SK-N-SH (cell line): ENCODE measurements at regions not wholly inside any gene's neighbourhood (a gene's known extent, or its start where the extent isn't known, plus 50 kb on each side); places are given as distances from the start of the nearest gene placed in this dataset.

Source experiments
- CTCF ChIA-PET: fragments of 300-600, 350-600 bp; formaldehyde crosslinking; extraction: SDS; loops from one replicate; lab custom pipeline; 2021; lab: Yijun Ruan, JAX
- POLR2A ChIA-PET: fragments of 350-600 bp; sonication (Branson Sonifier 250); formaldehyde crosslinking; extraction: SDS; loops from one replicate; lab custom pipeline; 2020; ENCODE audit warnings: antibody characterized with exemption, inconsistent platforms; lab: Yijun Ruan, JAX
- DNase-seq: peaks from one replicate; pipeline ENCODE4 v3.0.0; 2012
- H2AFZ ChIP-seq: fragments of 200-600 bp; sonication (generic); 2 replicates; pipeline ENCODE4 v1.8.1; 2016; ENCODE audit warnings: antibody characterized with exemption, mild to moderate bottlenecking, low read depth
- H3F3A ChIP-seq: fragments of 200-600 bp; sonication (generic); replicated peaks from 2 replicates; pipeline ENCODE3; 2016; ENCODE audit warnings: antibody characterized with exemption, mild to moderate bottlenecking; ENCODE audit not compliant: insufficient read depth
- H3K27ac ChIP-seq, 2 experiments: fragments of 200-500 bp in 1 of 2; fragments of 200-600 bp in 1 of 2; sonication (Bioruptor generic) in 1 of 2; sonication (generic), shearing (Covaris generic) in 1 of 2; 2 replicates each; pipeline versions ENCODE4 v1.5.1 to v1.6.1; 2014 to 2016; ENCODE audit warnings: low read depth in 2 of 2, inconsistent platforms in 1 of 2, low read length in 1 of 2, mild to moderate bottlenecking in 1 of 2, mixed read lengths in 1 of 2
- H3K27me3 ChIP-seq: fragments of 200-600 bp; sonication (generic), shearing (Covaris generic); 2 replicates; pipeline ENCODE4 v1.6.1; 2016; ENCODE audit warnings: mixed run types; ENCODE audit not compliant: insufficient read depth
- H3K36me3 ChIP-seq, 2 experiments: fragments of 200-500 bp in 1 of 2; fragments of 200-600 bp in 1 of 2; sonication (Bioruptor generic) in 1 of 2; sonication (generic) in 1 of 2; replicated peaks in 1 of 2; 2 replicates each; pipeline versions ENCODE3 to v1.5.1; 2014 to 2016; ENCODE audit warnings: low read length in 1 of 2, mild to moderate bottlenecking in 1 of 2; ENCODE audit not compliant: insufficient read depth in 2 of 2, control insufficient read depth in 1 of 2
- H3K4me1 ChIP-seq, 2 experiments: fragments of 200-500 bp in 1 of 2; fragments of 200-600 bp in 1 of 2; sonication (Bioruptor generic) in 1 of 2; sonication (generic), shearing (Covaris generic) in 1 of 2; 2 replicates each; pipeline versions ENCODE4 v1.5.1 to v1.6.1; 2014 to 2016; ENCODE audit warnings: low read depth in 1 of 2, low read length in 1 of 2, mixed run types in 1 of 2; ENCODE audit not compliant: insufficient read depth in 2 of 2, control insufficient read depth in 1 of 2
- H3K4me2 ChIP-seq: fragments of 200-600 bp; sonication (generic), shearing (Covaris generic); 2 replicates; pipeline ENCODE4 v1.6.1; 2017; ENCODE audit warnings: mixed run types
- H3K4me3 ChIP-seq, 2 experiments: fragments of 200-500 bp in 1 of 2; fragments of 200-600 bp in 1 of 2; sonication (Bioruptor generic) in 1 of 2; sonication (generic), shearing (Covaris generic) in 1 of 2; 2 replicates each; pipeline versions ENCODE4 v1.5.1 to v1.8.1; 2014 to 2016; ENCODE audit warnings: low read depth in 2 of 2, inconsistent platforms in 1 of 2, low read length in 1 of 2, mild to moderate bottlenecking in 1 of 2, mixed read lengths in 1 of 2, moderate library complexity in 1 of 2
- H3K79me2 ChIP-seq: fragments of 200-600 bp; sonication (generic); 2 replicates; pipeline ENCODE4 v1.8.1; 2017; ENCODE audit warnings: mild to moderate bottlenecking; ENCODE audit not compliant: insufficient read depth
- H3K9ac ChIP-seq: fragments of 200-600 bp; sonication (generic); 2 replicates; pipeline ENCODE4 v1.6.1; 2017; ENCODE audit warnings: mixed run types
- H3K9me2 ChIP-seq: fragments of 200-600 bp; sonication (generic); 2 replicates; pipeline ENCODE4 v1.6.1; 2017; ENCODE audit warnings: mixed run types
- H3K9me3 ChIP-seq: fragments of 200-600 bp; sonication (generic); 2 replicates; pipeline ENCODE4 v1.6.1; 2017; ENCODE audit warnings: mixed run types, mild to moderate bottlenecking, moderate library complexity
- H4K20me1 ChIP-seq: fragments of 200-600 bp; sonication (generic); 2 replicates; pipeline ENCODE4 v1.6.1; 2017; ENCODE audit warnings: mild to moderate bottlenecking, mixed run types; ENCODE audit not compliant: insufficient read depth
- CHD2 ChIP-seq: fragments of 150-350 bp; IDR thresholded peaks from 2 replicates; pipeline ENCODE4 v1.6.1; 2018; ENCODE audit warnings: low read length; ENCODE audit not compliant: partially characterized antibody
- ELF1 ChIP-seq: IDR thresholded peaks from 2 replicates; pipeline ENCODE4 v1.4.0; 2012
- EP300 ChIP-seq, 2 experiments: IDR thresholded peaks; 2 replicates each; pipeline versions ENCODE4 v1.4.0 to v1.6.1; 2012; ENCODE audit warnings: borderline replicate concordance in 1 of 2, low read depth in 1 of 2, low read length in 1 of 2
- EZH2phosphoT487 ChIP-seq: fragments of 200-600 bp; sonication (generic); IDR thresholded peaks from 2 replicates; pipeline ENCODE4 v1.6.1; 2017; ENCODE audit warnings: low read depth, mixed run types, mild to moderate bottlenecking, antibody characterized with exemption, moderate library complexity, borderline replicate concordance
- FOSL2 ChIP-seq: IDR thresholded peaks from 2 replicates; pipeline ENCODE4 v1.4.0; 2012; ENCODE audit warnings: low read depth, mild to moderate bottlenecking, moderate library complexity, borderline replicate concordance
- JUND ChIP-seq: IDR thresholded peaks from 2 replicates; pipeline ENCODE4 v1.4.0; 2012
- MEF2A ChIP-seq: IDR thresholded peaks from 2 replicates; pipeline ENCODE4 v1.4.0; 2012; ENCODE audit warnings: low read depth, borderline replicate concordance
- MXI1 ChIP-seq: IDR thresholded peaks from 2 replicates; pipeline ENCODE4 v1.6.1; 2012; ENCODE audit warnings: mild to moderate bottlenecking, low read depth, low read length, improper control_type of control experiment
- NFIC ChIP-seq: IDR thresholded peaks from 2 replicates; pipeline ENCODE4 v1.4.0; 2012; ENCODE audit warnings: borderline replicate concordance
- RCOR1 ChIP-seq: fragments of 150-350 bp; IDR thresholded peaks from 2 replicates; pipeline ENCODE4 v1.6.1; 2017; ENCODE audit warnings: antibody characterized with exemption, low read length
- RFX5 ChIP-seq: IDR thresholded peaks from 2 replicates; pipeline ENCODE4 v1.6.1; 2012; ENCODE audit warnings: mild to moderate bottlenecking, improper control_type of control experiment, low read length
- RXRA ChIP-seq: IDR thresholded peaks from 2 replicates; pipeline ENCODE4 v1.4.0; 2012; ENCODE audit warnings: low read depth, mild to moderate bottlenecking, borderline replicate concordance
- SIN3A ChIP-seq: IDR thresholded peaks from 2 replicates; pipeline ENCODE4 v1.6.1; 2012; ENCODE audit warnings: low read depth, mild to moderate bottlenecking, low read length, moderate library complexity, borderline replicate concordance
- TCF12 ChIP-seq: IDR thresholded peaks from 2 replicates; pipeline ENCODE4 v1.4.0; 2012
- TEAD4 ChIP-seq: IDR thresholded peaks from 2 replicates; pipeline ENCODE4 v1.4.0; 2012; ENCODE audit warnings: mild to moderate bottlenecking, borderline replicate concordance; ENCODE audit not compliant: insufficient read depth
- USF1 ChIP-seq: IDR thresholded peaks from 2 replicates; pipeline ENCODE4 v1.4.0; 2012; ENCODE audit warnings: low read depth, borderline replicate concordance
- USF2 ChIP-seq: fragments of 150-350 bp; IDR thresholded peaks from 2 replicates; pipeline ENCODE4 v1.6.1; 2017; ENCODE audit warnings: antibody characterized with exemption, low read length, low read depth, borderline replicate concordance
- YY1 ChIP-seq: IDR thresholded peaks from 2 replicates; pipeline ENCODE4 v1.4.0; 2012; ENCODE audit warnings: low read depth, mild to moderate bottlenecking
- WGBS: methylation state at CpG from one replicate; pipeline ENCODE4 v1.1.6; 2017; ENCODE audit warnings: low lambda C conversion rate; 5-methylcytosine and 5-hydroxymethylcytosine counted together
- TF ChIP-seq, protein P1 (sequence below): fragments of 200-600 bp; sonication (generic); IDR thresholded peaks from 2 replicates; pipeline ENCODE4 v1.6.1; 2017; ENCODE audit warnings: antibody characterized with exemption, mild to moderate bottlenecking, moderate library complexity
- TF ChIP-seq, protein P2 (sequence below): IDR thresholded peaks from 2 replicates; pipeline ENCODE4 v1.6.1; 2012; ENCODE audit warnings: mild to moderate bottlenecking, low read depth, low read length, moderate library complexity
- TF ChIP-seq, protein P3 (sequence below): IDR thresholded peaks from 2 replicates; pipeline ENCODE4; 2012

- TF ChIP-seq TEAD4 (no peak), USF1 (no peak), NFIC (no peak), RCOR1 (no peak), MXI1 (no peak)
- TF ChIP-seq, all 33 proteins: peak for 0
Observed at GRCh38 chr20:48465271-48465670, 362.5 kb downstream of the PREX1 start (continued).

DNA sequence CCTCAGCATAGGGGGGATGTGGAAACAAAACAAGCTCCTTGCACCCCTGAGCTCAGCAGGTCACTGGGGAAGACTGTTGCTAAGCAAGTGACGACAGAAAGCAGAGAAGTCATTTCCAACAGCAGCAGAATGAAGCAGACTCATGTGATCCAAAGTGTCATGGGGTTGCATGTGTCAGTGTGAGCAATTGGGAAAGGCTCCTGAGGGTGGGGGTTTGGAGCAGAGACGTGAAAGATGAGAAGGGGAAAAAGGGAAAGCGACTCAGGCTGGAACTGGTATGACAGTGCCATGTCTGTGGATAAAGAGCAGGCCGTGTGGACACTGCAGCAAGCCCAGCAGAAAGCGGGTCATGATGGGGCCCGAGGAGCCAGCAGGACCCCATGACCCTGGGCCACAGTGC, 363.9 kb downstream of the PREX1 start:
- Histone ChIP-seq H3K79me2 (no peaks in the 10 kb centered on the region), H3K4me3 (no peak overlapping the region), H4K20me1 (no peaks in the 10 kb centered on the region), H3K27me3 (no peaks in the 10 kb centered on the region), H3K4me1 (peaks cover 0 to 3% of the 10 kb centered on the region in 2 experiments; a peak in 1 of 4 replicates), H3K36me3 (no peaks in the 10 kb centered on the region), H3K9ac (no peak overlapping the region), H3K9me2 (no peaks in the 10 kb centered on the region), H2AFZ (no peak overlapping the region), H3F3A (no peaks in the 10 kb centered on the region), H3K27ac (no peak overlapping the region), H3K9me3 (no peaks in the 10 kb centered on the region), H3K4me2 (no peak overlapping the region)
- CTCF ChIA-PET: interaction anchor here (2.0 kb wide), 1 partner anchor 72 kb away, joined by 4 read pairs; no protein-coding TSS in a partner anchor
- POLR2A ChIA-PET: no interaction called here
- DNase-seq: no peak
- WGBS: 51% methylated on average over 6 of the region's 6 CpGs
- no peak for TF ChIP-seq TEAD4
- TF ChIP-seq, protein P1, sequence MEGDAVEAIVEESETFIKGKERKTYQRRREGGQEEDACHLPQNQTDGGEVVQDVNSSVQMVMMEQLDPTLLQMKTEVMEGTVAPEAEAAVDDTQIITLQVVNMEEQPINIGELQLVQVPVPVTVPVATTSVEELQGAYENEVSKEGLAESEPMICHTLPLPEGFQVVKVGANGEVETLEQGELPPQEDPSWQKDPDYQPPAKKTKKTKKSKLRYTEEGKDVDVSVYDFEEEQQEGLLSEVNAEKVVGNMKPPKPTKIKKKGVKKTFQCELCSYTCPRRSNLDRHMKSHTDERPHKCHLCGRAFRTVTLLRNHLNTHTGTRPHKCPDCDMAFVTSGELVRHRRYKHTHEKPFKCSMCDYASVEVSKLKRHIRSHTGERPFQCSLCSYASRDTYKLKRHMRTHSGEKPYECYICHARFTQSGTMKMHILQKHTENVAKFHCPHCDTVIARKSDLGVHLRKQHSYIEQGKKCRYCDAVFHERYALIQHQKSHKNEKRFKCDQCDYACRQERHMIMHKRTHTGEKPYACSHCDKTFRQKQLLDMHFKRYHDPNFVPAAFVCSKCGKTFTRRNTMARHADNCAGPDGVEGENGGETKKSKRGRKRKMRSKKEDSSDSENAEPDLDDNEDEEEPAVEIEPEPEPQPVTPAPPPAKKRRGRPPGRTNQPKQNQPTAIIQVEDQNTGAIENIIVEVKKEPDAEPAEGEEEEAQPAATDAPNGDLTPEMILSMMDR: no peak
- TF ChIP-seq MEF2A: no peak
- no peak for TF ChIP-seq YY1
- no peak for TF ChIP-seq EP300 (IDR thresholded peaks at IDR 0.05; ENCODE audit: borderline replicate concordance in 1 of 2, low read depth in 1 of 2, low read length in 1 of 2)
- no peak for TF ChIP-seq MXI1
- no peak for TF ChIP-seq TCF12
- no peak for TF ChIP-seq RFX5
- TF ChIP-seq, protein P2, sequence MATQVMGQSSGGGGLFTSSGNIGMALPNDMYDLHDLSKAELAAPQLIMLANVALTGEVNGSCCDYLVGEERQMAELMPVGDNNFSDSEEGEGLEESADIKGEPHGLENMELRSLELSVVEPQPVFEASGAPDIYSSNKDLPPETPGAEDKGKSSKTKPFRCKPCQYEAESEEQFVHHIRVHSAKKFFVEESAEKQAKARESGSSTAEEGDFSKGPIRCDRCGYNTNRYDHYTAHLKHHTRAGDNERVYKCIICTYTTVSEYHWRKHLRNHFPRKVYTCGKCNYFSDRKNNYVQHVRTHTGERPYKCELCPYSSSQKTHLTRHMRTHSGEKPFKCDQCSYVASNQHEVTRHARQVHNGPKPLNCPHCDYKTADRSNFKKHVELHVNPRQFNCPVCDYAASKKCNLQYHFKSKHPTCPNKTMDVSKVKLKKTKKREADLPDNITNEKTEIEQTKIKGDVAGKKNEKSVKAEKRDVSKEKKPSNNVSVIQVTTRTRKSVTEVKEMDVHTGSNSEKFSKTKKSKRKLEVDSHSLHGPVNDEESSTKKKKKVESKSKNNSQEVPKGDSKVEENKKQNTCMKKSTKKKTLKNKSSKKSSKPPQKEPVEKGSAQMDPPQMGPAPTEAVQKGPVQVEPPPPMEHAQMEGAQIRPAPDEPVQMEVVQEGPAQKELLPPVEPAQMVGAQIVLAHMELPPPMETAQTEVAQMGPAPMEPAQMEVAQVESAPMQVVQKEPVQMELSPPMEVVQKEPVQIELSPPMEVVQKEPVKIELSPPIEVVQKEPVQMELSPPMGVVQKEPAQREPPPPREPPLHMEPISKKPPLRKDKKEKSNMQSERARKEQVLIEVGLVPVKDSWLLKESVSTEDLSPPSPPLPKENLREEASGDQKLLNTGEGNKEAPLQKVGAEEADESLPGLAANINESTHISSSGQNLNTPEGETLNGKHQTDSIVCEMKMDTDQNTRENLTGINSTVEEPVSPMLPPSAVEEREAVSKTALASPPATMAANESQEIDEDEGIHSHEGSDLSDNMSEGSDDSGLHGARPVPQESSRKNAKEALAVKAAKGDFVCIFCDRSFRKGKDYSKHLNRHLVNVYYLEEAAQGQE: no peak
- TF ChIP-seq, protein P3, sequence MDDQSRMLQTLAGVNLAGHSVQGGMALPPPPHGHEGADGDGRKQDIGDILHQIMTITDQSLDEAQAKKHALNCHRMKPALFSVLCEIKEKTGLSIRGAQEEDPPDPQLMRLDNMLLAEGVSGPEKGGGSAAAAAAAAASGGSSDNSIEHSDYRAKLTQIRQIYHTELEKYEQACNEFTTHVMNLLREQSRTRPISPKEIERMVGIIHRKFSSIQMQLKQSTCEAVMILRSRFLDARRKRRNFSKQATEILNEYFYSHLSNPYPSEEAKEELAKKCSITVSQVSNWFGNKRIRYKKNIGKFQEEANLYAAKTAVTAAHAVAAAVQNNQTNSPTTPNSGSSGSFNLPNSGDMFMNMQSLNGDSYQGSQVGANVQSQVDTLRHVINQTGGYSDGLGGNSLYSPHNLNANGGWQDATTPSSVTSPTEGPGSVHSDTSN: no peak
- TF ChIP-seq USF2: no peak
- TF ChIP-seq CHD2: no peak
- no peak for TF ChIP-seq USF1
- no peak for TF ChIP-seq ELF1
- no peak for TF ChIP-seq FOSL2
- TF ChIP-seq EZH2phosphoT487: no peak
- no peak for TF ChIP-seq JUND
- TF ChIP-seq RXRA: no peak
- no peak for TF ChIP-seq SIN3A
- TF ChIP-seq NFIC: no peak
